HepG2 (cell line): ENCODE measurements at regions not wholly inside any gene's neighbourhood (a gene's known extent, or its start where the extent isn't known, plus 50 kb on each side); places are given as distances from the start of the nearest gene placed in this dataset.
A peak's percentile ranks its signal among the peaks of the same experiment; 100 is the strongest.

Experiments used
- ATAC-seq: fragments of 200-7000 bp; cut with Tn5 transposase; 3 replicates; pipeline ENCODE4 v1.9.1; 2020; ENCODE audit warnings: mild to moderate bottlenecking, moderate library complexity
- BruUV-seq: library from RNA; stranded (reverse); fragments of 400-500 nt; replicated peaks from 2 replicates; lab custom pipeline; 2021; lab: Mats Ljungman, UMichigan
- CTCF ChIA-PET: fragments of 300-600 bp; formaldehyde crosslinking; extraction: SDS; loops from one replicate; lab custom pipeline; 2021; ENCODE audit warnings: low total read pairs, inconsistent platforms, low intra/inter-chr PET ratio; lab: Yijun Ruan, JAX
- POLR2A ChIA-PET: fragments of 350-600 bp; sonication (Branson Sonifier 250); formaldehyde crosslinking; loops from one replicate; lab custom pipeline; 2020; ENCODE audit warnings: antibody characterized with exemption, inconsistent platforms; lab: Yijun Ruan, JAX
- DNase-seq: peaks from one replicate; pipeline ENCODE4 v3.0.0-alpha.2; 2015; ENCODE audit warnings: low spot score
- FAIRE-seq: peaks from 3 replicates; lab custom pipeline; 2011; peaks lifted over from hg19 to GRCh38; lab: Jason Lieb, UNC
- H2AFZ ChIP-seq: one replicate; pipeline ENCODE4 v1.6.1; 2011; ENCODE audit warnings: low read length, inconsistent platforms
- H3K27ac ChIP-seq: fragments of 300-600 bp; 3 replicates; pipeline ENCODE4 v1.8.0; 2011; ENCODE audit warnings: mixed run types, mild to moderate bottlenecking, mixed read lengths, low read length, inconsistent platforms; ENCODE audit not compliant: insufficient read depth; ENCODE audit errors: extremely low read length
- H3K27me3 ChIP-seq, 2 experiments: fragments of 200-600 bp in 1 of 2; 2 replicates in 1 of 2; 3 replicates in 1 of 2; pipeline versions ENCODE4 v1.6.0 to v1.8.0; 2011; ENCODE audit warnings: low read length in 2 of 2, mild to moderate bottlenecking in 2 of 2, moderate library complexity in 2 of 2, inconsistent platforms in 1 of 2; ENCODE audit not compliant: insufficient read depth in 2 of 2, control insufficient read depth in 1 of 2
- H3K36me3 ChIP-seq, 2 experiments: fragments of 200-600 bp in 1 of 2; replicated peaks in 1 of 2; 2 replicates in 1 of 2; 3 replicates in 1 of 2; pipeline versions ENCODE4 v1.5.1 to v1.8.0; 2011; ENCODE audit warnings: low read length in 2 of 2, inconsistent platforms in 1 of 2; ENCODE audit not compliant: insufficient read depth in 2 of 2, control insufficient read depth in 1 of 2
- H3K4me1 ChIP-seq: 2 replicates; pipeline ENCODE4 v1.5.1; 2012; ENCODE audit warnings: low read length, inconsistent platforms; ENCODE audit not compliant: insufficient read depth
- H3K4me2 ChIP-seq: 2 replicates; pipeline ENCODE4 v1.6.0; 2011; ENCODE audit warnings: low read depth, low read length, inconsistent platforms
- H3K4me3 ChIP-seq, 3 experiments: fragments of 200-600 bp in 1 of 3; sonication (generic), shearing (Covaris generic) in 1 of 3; replicated peaks in 1 of 3; 2 replicates each; pipeline ENCODE4 v1.5.1; 2011 to 2016; ENCODE audit warnings: low read length in 3 of 3, inconsistent platforms in 2 of 3, low read depth in 2 of 3, mild to moderate bottlenecking in 2 of 3, control low read depth in 1 of 3, mixed read lengths in 1 of 3; ENCODE audit not compliant: insufficient read depth in 1 of 3
- H3K79me2 ChIP-seq: one replicate; pipeline ENCODE4 v1.6.1; 2011; ENCODE audit warnings: low read length, inconsistent platforms; ENCODE audit not compliant: insufficient read depth
- H3K9ac ChIP-seq: 2 replicates; pipeline ENCODE4 v1.6.0; 2011; ENCODE audit warnings: mild to moderate bottlenecking, low read depth, low read length, inconsistent platforms; ENCODE audit not compliant: insufficient read depth
- H3K9me3 ChIP-seq: 2 replicates; pipeline ENCODE4 v1.5.1; 2012; ENCODE audit warnings: mild to moderate bottlenecking, low read length
- H4K20me1 ChIP-seq: 2 replicates; pipeline ENCODE4 v1.6.0; 2011; ENCODE audit warnings: inconsistent platforms, mild to moderate bottlenecking, low read length, moderate library complexity; ENCODE audit not compliant: insufficient read depth
- SMC3 ChIP-seq: IDR thresholded peaks from 2 replicates; pipeline ENCODE4 v1.6.1; 2011; ENCODE audit warnings: low read length, improper control_type of control experiment
- STAG1 ChIP-seq: sonication (generic); formaldehyde crosslinking; IDR thresholded peaks from 2 replicates; pipeline ENCODE4 v1.4.0; 2020; ENCODE audit warnings: missing genetic modification reagents
- WGBS: methylation state at CpG from one replicate; pipeline ENCODE4 v1.1.6; 2017; ENCODE audit warnings: low lambda C conversion rate; 5-methylcytosine and 5-hydroxymethylcytosine counted together
- in situ Hi-C: cut with HindIII; loops from 2 replicates; pipeline ENCODE4 v1.10.0; 2017; ENCODE audit warnings: low pct_unique_long_range_greater_than_20kb; ENCODE audit not compliant: extremely low pct_ligation_motif_present
- intact Hi-C: fragments of 100-400 bp; cut with micrococcal nuclease; formaldehyde crosslinking; loops from one replicate; pipeline ENCODE4 v1.10.0; 2022; ENCODE audit not compliant: unreplicated experiment
- TF ChIP-seq, protein P1 (sequence below): sonication (generic); formaldehyde crosslinking; IDR thresholded peaks from 2 replicates; pipeline ENCODE4 v1.4.0; 2020; ENCODE audit warnings: missing genetic modification reagents, borderline replicate concordance
- TF ChIP-seq, protein P2 (sequence below): sonication (generic); formaldehyde crosslinking; IDR thresholded peaks from 2 replicates; pipeline ENCODE4 v1.5.0; 2020; ENCODE audit warnings: mild to moderate bottlenecking, missing genetic modification reagents, moderate library complexity

DNA sequence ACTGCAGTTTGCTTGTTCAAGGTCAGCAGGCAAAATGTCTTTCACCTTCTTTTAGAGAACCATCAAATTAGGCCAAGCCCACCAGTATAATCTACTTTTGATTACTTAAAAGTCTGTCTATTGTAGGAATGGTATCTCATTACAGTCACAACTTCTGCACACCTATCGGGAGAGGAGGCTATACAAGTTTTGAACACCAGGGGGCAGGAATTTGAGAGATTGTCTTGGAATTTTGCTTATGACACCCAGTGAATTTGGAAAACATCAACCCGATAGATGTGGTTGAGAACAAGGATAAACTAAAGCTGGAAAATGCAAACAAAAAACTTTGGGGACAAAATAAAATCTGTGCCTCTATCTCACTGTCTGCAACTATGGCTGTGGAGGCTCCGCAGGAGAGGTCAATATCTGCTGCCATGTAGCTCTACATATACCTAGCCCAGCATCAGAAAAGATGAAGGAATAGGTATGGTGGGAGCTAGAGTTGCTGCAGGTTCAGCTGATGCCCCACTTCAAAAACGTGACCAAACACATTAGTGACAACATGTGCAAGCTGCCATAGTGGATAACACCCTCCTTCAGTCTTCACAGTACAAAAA lies 1299.2 kb upstream of the SPRY2 start:
- H3K4me1 ChIP-seq, result no peaks in the 10 kb centered on the region
- BruUV-seq, result no TSS peak
- no peak overlapping the region for H3K4me3 ChIP-seq
- FAIRE-seq, result no peak
- DNase-seq, result peak; percentile 25
- H3K36me3 ChIP-seq, result no peaks in the 10 kb centered on the region
- ChIA-PET CTCF (interaction anchor here (2.2 kb wide), 1 partner anchor 233 kb away, joined by 14 read pairs; no protein-coding TSS in a partner anchor), POLR2A (no interaction called here)
- H3K9ac ChIP-seq, result no peak overlapping the region
- WGBS, result 1% methylated on average over 4 of the region's 4 CpGs
- no peak overlapping the region for H3K27ac ChIP-seq
- peak; percentile 75 for ATAC-seq
- peak; percentile 57 for TF ChIP-seq SMC3
- peak; percentile 25; the same call in 1 of the 2 replicates for TF ChIP-seq STAG1 (CRISPR knock-in tag)
- TF ChIP-seq, protein P1, sequence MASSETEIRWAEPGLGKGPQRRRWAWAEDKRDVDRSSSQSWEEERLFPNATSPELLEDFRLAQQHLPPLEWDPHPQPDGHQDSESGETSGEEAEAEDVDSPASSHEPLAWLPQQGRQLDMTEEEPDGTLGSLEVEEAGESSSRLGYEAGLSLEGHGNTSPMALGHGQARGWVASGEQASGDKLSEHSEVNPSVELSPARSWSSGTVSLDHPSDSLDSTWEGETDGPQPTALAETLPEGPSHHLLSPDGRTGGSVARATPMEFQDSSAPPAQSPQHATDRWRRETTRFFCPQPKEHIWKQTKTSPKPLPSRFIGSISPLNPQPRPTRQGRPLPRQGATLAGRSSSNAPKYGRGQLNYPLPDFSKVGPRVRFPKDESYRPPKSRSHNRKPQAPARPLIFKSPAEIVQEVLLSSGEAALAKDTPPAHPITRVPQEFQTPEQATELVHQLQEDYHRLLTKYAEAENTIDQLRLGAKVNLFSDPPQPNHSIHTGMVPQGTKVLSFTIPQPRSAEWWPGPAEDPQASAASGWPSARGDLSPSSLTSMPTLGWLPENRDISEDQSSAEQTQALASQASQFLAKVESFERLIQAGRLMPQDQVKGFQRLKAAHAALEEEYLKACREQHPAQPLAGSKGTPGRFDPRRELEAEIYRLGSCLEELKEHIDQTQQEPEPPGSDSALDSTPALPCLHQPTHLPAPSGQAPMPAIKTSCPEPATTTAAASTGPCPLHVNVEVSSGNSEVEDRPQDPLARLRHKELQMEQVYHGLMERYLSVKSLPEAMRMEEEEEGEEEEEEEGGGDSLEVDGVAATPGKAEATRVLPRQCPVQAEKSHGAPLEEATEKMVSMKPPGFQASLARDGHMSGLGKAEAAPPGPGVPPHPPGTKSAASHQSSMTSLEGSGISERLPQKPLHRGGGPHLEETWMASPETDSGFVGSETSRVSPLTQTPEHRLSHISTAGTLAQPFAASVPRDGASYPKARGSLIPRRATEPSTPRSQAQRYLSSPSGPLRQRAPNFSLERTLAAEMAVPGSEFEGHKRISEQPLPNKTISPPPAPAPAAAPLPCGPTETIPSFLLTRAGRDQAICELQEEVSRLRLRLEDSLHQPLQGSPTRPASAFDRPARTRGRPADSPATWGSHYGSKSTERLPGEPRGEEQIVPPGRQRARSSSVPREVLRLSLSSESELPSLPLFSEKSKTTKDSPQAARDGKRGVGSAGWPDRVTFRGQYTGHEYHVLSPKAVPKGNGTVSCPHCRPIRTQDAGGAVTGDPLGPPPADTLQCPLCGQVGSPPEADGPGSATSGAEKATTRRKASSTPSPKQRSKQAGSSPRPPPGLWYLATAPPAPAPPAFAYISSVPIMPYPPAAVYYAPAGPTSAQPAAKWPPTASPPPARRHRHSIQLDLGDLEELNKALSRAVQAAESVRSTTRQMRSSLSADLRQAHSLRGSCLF (CRISPR knock-in tag), result no peak
- TF ChIP-seq, protein P2, sequence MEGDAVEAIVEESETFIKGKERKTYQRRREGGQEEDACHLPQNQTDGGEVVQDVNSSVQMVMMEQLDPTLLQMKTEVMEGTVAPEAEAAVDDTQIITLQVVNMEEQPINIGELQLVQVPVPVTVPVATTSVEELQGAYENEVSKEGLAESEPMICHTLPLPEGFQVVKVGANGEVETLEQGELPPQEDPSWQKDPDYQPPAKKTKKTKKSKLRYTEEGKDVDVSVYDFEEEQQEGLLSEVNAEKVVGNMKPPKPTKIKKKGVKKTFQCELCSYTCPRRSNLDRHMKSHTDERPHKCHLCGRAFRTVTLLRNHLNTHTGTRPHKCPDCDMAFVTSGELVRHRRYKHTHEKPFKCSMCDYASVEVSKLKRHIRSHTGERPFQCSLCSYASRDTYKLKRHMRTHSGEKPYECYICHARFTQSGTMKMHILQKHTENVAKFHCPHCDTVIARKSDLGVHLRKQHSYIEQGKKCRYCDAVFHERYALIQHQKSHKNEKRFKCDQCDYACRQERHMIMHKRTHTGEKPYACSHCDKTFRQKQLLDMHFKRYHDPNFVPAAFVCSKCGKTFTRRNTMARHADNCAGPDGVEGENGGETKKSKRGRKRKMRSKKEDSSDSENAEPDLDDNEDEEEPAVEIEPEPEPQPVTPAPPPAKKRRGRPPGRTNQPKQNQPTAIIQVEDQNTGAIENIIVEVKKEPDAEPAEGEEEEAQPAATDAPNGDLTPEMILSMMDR (CRISPR knock-in tag), result peak; percentile 58
- intact Hi-C loops, result loop anchor here (1.0 kb wide), 2 partner anchors 232 to 317 kb away; no protein-coding TSS in a partner anchor
- no peaks in the 10 kb centered on the region for H3K27me3 ChIP-seq
- no peaks in the 10 kb centered on the region for H3K79me2 ChIP-seq
- H3K4me2 ChIP-seq, result no peak overlapping the region
- H2AFZ ChIP-seq, result no peak overlapping the region
- no peaks in the 10 kb centered on the region for H4K20me1 ChIP-seq
- H3K9me3 ChIP-seq, result no peaks in the 10 kb centered on the region
- in situ Hi-C loops, result loop anchor here (10.0 kb wide), 1 partner anchor 235 kb away; no protein-coding TSS in a partner anchor
